Stomach (tissue), 4 donors: ENCODE measurements at regions not wholly inside any gene's neighbourhood (a gene's known extent, or its start where the extent isn't known, plus 50 kb on each side); places are given as distances from the start of the nearest gene placed in this dataset.

Experiments
- CTCF ChIP-seq, 7 experiments: fragments of 450-650 bp in 4 of 7; fragments of 200-600 bp in 3 of 7; sonication (generic) in 3 of 7; IDR thresholded peaks; one replicate each; pipeline ENCODE4 v1.5.1; 2016 to 2019; ENCODE audit warnings: antibody characterized with exemption in 7 of 7, control low read depth in 2 of 7, mild to moderate bottlenecking in 1 of 7
- POLR2A ChIP-seq, 4 donors: fragments of 450-650 bp; IDR thresholded peaks; one replicate each; pipeline ENCODE4 v1.6.1; 2016; ENCODE audit warnings: antibody characterized with exemption in 4 of 4, control low read depth in 2 of 4, mild to moderate bottlenecking in 1 of 4, moderate library complexity in 1 of 4
- POLR2AphosphoS5 ChIP-seq, 3 donors: sonication (generic); formaldehyde crosslinking; IDR thresholded peaks; one replicate each; pipeline ENCODE4 v1.6.1; 2016; ENCODE audit warnings: antibody characterized with exemption in 3 of 3

GRCh38 chr13:78743973-78744372 lies 85.0 kb upstream of the OBI1 start:
- TF ChIP-seq POLR2A (IDR thresholded peaks at IDR 0.05) (no peak), CTCF (IDR thresholded peaks at IDR 0.05) (no peak), POLR2AphosphoS5 (IDR thresholded peaks at IDR 0.05) (no peak)
